ENCODE measurements at regions not wholly inside any gene's neighbourhood (a gene's known extent, or its start where the extent isn't known, plus 50 kb on each side); places are given as distances from the start of the nearest gene placed in this dataset.

GRCh38 chr6:23096876-23097275 is 527.5 kb downstream of the HDGFL1 start:
- no peaks in the 10 kb centered on the region for H3K4me1 Mint-ChIP-seq (ENCODE audit: low read depth)
- H3K27ac Mint-ChIP-seq: no peak overlapping the region
- H3K9me3 Mint-ChIP-seq: peaks cover 4% of the 10 kb centered on the region
- no peaks in the 10 kb centered on the region for H3K36me3 Mint-ChIP-seq (ENCODE audit: low read depth)
- H3K4me3 Mint-ChIP-seq: no peak overlapping the region
- no peaks in the 10 kb centered on the region for H3K27me3 Mint-ChIP-seq (ENCODE audit: low read depth)

- Mint-ChIP-seq H3K27ac (no peak overlapping the region), H3K27me3 (ENCODE audit: low read depth) (no peaks in the 10 kb centered on the region), H3K4me1 (ENCODE audit: low read depth) (no peaks in the 10 kb centered on the region), H3K4me3 (no peak overlapping the region), H3K9me3 (no peaks in the 10 kb centered on the region), H3K36me3 (ENCODE audit: low read depth) (no peaks in the 10 kb centered on the region)
Measured at GRCh38 chr6:23097566-23097965, 528.2 kb downstream of the HDGFL1 start.

- H3K4me1 Mint-ChIP-seq (ENCODE audit: low read depth): no peaks in the 10 kb centered on the region
- no peaks in the 10 kb centered on the region for H3K27me3 Mint-ChIP-seq (ENCODE audit: low read depth)
- H3K27ac Mint-ChIP-seq: no peak overlapping the region
- peaks cover 8% of the 10 kb centered on the region for H3K9me3 Mint-ChIP-seq
- H3K4me3 Mint-ChIP-seq: no peak overlapping the region
- no peaks in the 10 kb centered on the region for H3K36me3 Mint-ChIP-seq (ENCODE audit: low read depth)
Measured at GRCh38 chr6:23106951-23107350, 537.6 kb downstream of the HDGFL1 start.

GRCh38 chr6:23111984-23112383 is 542.6 kb downstream of the HDGFL1 start:
- Mint-ChIP-seq H3K27me3 (ENCODE audit: low read depth) (no peaks in the 10 kb centered on the region), H3K27ac (no peak overlapping the region), H3K4me1 (ENCODE audit: low read depth) (no peaks in the 10 kb centered on the region), H3K9me3 (peaks cover 11% of the 10 kb centered on the region), H3K36me3 (ENCODE audit: low read depth) (no peaks in the 10 kb centered on the region), H3K4me3 (no peak overlapping the region)

GRCh38 chr6:23114812-23115504 is 545.6 kb downstream of the HDGFL1 start:
- no peaks in the 10 kb centered on the region for H3K4me1 Mint-ChIP-seq (ENCODE audit: low read depth)
- no peak overlapping the region for H3K27ac Mint-ChIP-seq
- no peak overlapping the region for H3K4me3 Mint-ChIP-seq
- no peaks in the 10 kb centered on the region for H3K27me3 Mint-ChIP-seq (ENCODE audit: low read depth)
- H3K36me3 Mint-ChIP-seq (ENCODE audit: low read depth): no peaks in the 10 kb centered on the region
- peaks cover 7% of the 10 kb centered on the region for H3K9me3 Mint-ChIP-seq

- no peaks in the 10 kb centered on the region for H3K27me3 Mint-ChIP-seq (ENCODE audit: low read depth)
Measured at GRCh38 chr6:23137611-23138010, 568.2 kb downstream of the HDGFL1 start.

GRCh38 chr6:23140871-23141270 is 571.5 kb downstream of the HDGFL1 start:
- Mint-ChIP-seq H3K27me3 (ENCODE audit: low read depth) (no peaks in the 10 kb centered on the region), H3K4me3 (no peak overlapping the region)

More at GRCh38 chr6:23137611-23138010, 568.2 kb downstream of the HDGFL1 start:
- Mint-ChIP-seq H3K9me3 (peaks cover 4% of the 10 kb centered on the region), H3K4me1 (ENCODE audit: low read depth) (no peaks in the 10 kb centered on the region), H3K4me3 (no peak overlapping the region), H3K27ac (no peak overlapping the region), H3K36me3 (ENCODE audit: low read depth) (no peaks in the 10 kb centered on the region)

GRCh38 chr6:23145781-23146180 is 576.4 kb downstream of the HDGFL1 start:
- Mint-ChIP-seq H3K4me3 (no peak overlapping the region), H3K9me3 (no peaks in the 10 kb centered on the region), H3K36me3 (ENCODE audit: low read depth) (no peaks in the 10 kb centered on the region), H3K27ac (no peak overlapping the region), H3K4me1 (ENCODE audit: low read depth) (no peaks in the 10 kb centered on the region), H3K27me3 (ENCODE audit: low read depth) (no peaks in the 10 kb centered on the region)

More at GRCh38 chr6:23140871-23141270, 571.5 kb downstream of the HDGFL1 start:
- no peaks in the 10 kb centered on the region for H3K4me1 Mint-ChIP-seq (ENCODE audit: low read depth)
- H3K27ac Mint-ChIP-seq: no peak overlapping the region
- H3K36me3 Mint-ChIP-seq (ENCODE audit: low read depth): no peaks in the 10 kb centered on the region
- peaks cover 4% of the 10 kb centered on the region for H3K9me3 Mint-ChIP-seq

GRCh38 chr6:23154159-23154558 is 584.8 kb downstream of the HDGFL1 start:
- no peaks in the 10 kb centered on the region for H3K27me3 Mint-ChIP-seq (ENCODE audit: low read depth)
- no peak overlapping the region for H3K27ac Mint-ChIP-seq

GRCh38 chr6:23170049-23170448 is 600.7 kb downstream of the HDGFL1 start:
- Mint-ChIP-seq H3K27ac (no peak overlapping the region), H3K9me3 (peaks cover 6% of the 10 kb centered on the region), H3K27me3 (ENCODE audit: low read depth) (no peaks in the 10 kb centered on the region), H3K4me3 (no peak overlapping the region), H3K4me1 (ENCODE audit: low read depth) (no peaks in the 10 kb centered on the region), H3K36me3 (ENCODE audit: low read depth) (no peaks in the 10 kb centered on the region)

More at GRCh38 chr6:23154159-23154558, 584.8 kb downstream of the HDGFL1 start:
- H3K4me1 Mint-ChIP-seq (ENCODE audit: low read depth): no peaks in the 10 kb centered on the region
- H3K4me3 Mint-ChIP-seq: no peak overlapping the region
- no peaks in the 10 kb centered on the region for H3K36me3 Mint-ChIP-seq (ENCODE audit: low read depth)
- H3K9me3 Mint-ChIP-seq: peaks cover 9% of the 10 kb centered on the region

- H3K27me3 Mint-ChIP-seq (ENCODE audit: low read depth): no peaks in the 10 kb centered on the region
- H3K4me1 Mint-ChIP-seq (ENCODE audit: low read depth): no peaks in the 10 kb centered on the region
- no peak overlapping the region for H3K4me3 Mint-ChIP-seq
- H3K9me3 Mint-ChIP-seq: no peaks in the 10 kb centered on the region
- no peak overlapping the region for H3K27ac Mint-ChIP-seq
- H3K36me3 Mint-ChIP-seq (ENCODE audit: low read depth): no peaks in the 10 kb centered on the region
Measured at GRCh38 chr6:23173234-23173633, 603.9 kb downstream of the HDGFL1 start.

- Mint-ChIP-seq H3K4me1 (ENCODE audit: low read depth) (no peaks in the 10 kb centered on the region), H3K27ac (no peak overlapping the region), H3K4me3 (no peak overlapping the region), H3K9me3 (no peaks in the 10 kb centered on the region), H3K27me3 (ENCODE audit: low read depth) (no peaks in the 10 kb centered on the region), H3K36me3 (ENCODE audit: low read depth) (no peaks in the 10 kb centered on the region)
Measured at GRCh38 chr6:23174781-23175361, 605.5 kb downstream of the HDGFL1 start.

- no peaks in the 10 kb centered on the region for H3K27me3 Mint-ChIP-seq (ENCODE audit: low read depth)
- H3K27ac Mint-ChIP-seq: no peak overlapping the region
Measured at GRCh38 chr6:23175391-23175790, 606.0 kb downstream of the HDGFL1 start.

GRCh38 chr6:23176471-23176870 is 607.1 kb downstream of the HDGFL1 start:
- no peak overlapping the region for H3K4me3 Mint-ChIP-seq
- H3K4me1 Mint-ChIP-seq (ENCODE audit: low read depth): no peaks in the 10 kb centered on the region
- no peaks in the 10 kb centered on the region for H3K27me3 Mint-ChIP-seq (ENCODE audit: low read depth)
- H3K36me3 Mint-ChIP-seq (ENCODE audit: low read depth): no peaks in the 10 kb centered on the region
- no peaks in the 10 kb centered on the region for H3K9me3 Mint-ChIP-seq
- no peak overlapping the region for H3K27ac Mint-ChIP-seq

More at GRCh38 chr6:23175391-23175790, 606.0 kb downstream of the HDGFL1 start:
- H3K4me3 Mint-ChIP-seq: no peak overlapping the region
- H3K9me3 Mint-ChIP-seq: no peaks in the 10 kb centered on the region
- no peaks in the 10 kb centered on the region for H3K4me1 Mint-ChIP-seq (ENCODE audit: low read depth)
- H3K36me3 Mint-ChIP-seq (ENCODE audit: low read depth): no peaks in the 10 kb centered on the region

- H3K4me3 Mint-ChIP-seq: no peak overlapping the region
- H3K27ac Mint-ChIP-seq: no peak overlapping the region
- no peaks in the 10 kb centered on the region for H3K27me3 Mint-ChIP-seq (ENCODE audit: low read depth)
- H3K36me3 Mint-ChIP-seq (ENCODE audit: low read depth): no peaks in the 10 kb centered on the region
- H3K9me3 Mint-ChIP-seq: no peaks in the 10 kb centered on the region
- H3K4me1 Mint-ChIP-seq (ENCODE audit: low read depth): no peaks in the 10 kb centered on the region
Measured at GRCh38 chr6:23176883-23177282, 607.5 kb downstream of the HDGFL1 start.
